C4-2B (cell line): ENCODE measurements at regions not wholly inside any gene's neighbourhood (a gene's known extent, or its start where the extent isn't known, plus 50 kb on each side); places are given as distances from the start of the nearest gene placed in this dataset.

Experiments
- H3K27ac ChIP-seq: fragments of 450-650 bp; 2 replicates; pipeline ENCODE4 v1.5.1; 2017
- CTCF ChIP-seq: fragments of 450-650 bp; conservative IDR thresholded peaks from 2 replicates; pipeline ENCODE4 v1.5.1; 2017; ENCODE audit warnings: mild to moderate bottlenecking
- ZFX ChIP-seq: fragments of 450-650 bp; IDR thresholded peaks from 2 replicates; pipeline ENCODE4 v1.6.1; 2017

- no peak for TF ChIP-seq CTCF
- TF ChIP-seq ZFX, result no peak
- no peak overlapping the region for H3K27ac ChIP-seq
Observed at GRCh38 chr7:42761486-42761885, 150.4 kb downstream of the C7orf25 start.

- no peak overlapping the region for H3K27ac ChIP-seq
- TF ChIP-seq CTCF, result no peak
- TF ChIP-seq ZFX, result no peak
Observed at GRCh38 chr7:42758124-42758523, 153.7 kb downstream of the C7orf25 start.

- TF ChIP-seq ZFX, result no peak
- no peak for TF ChIP-seq CTCF
- no peak overlapping the region for H3K27ac ChIP-seq
Observed at GRCh38 chr7:42756841-42757240, 155.0 kb downstream of the C7orf25 start.

- no peak overlapping the region for H3K27ac ChIP-seq
- no peak for TF ChIP-seq CTCF
- no peak for TF ChIP-seq ZFX
Observed at GRCh38 chr7:42753811-42754363, 158.0 kb downstream of the C7orf25 start.

- no peak overlapping the region for H3K27ac ChIP-seq
- TF ChIP-seq CTCF (no peak), ZFX (no peak)
Observed at GRCh38 chr7:42753367-42753766, 158.5 kb downstream of the C7orf25 start.

- TF ChIP-seq ZFX, result no peak
- no peak for TF ChIP-seq CTCF
- no peak overlapping the region for H3K27ac ChIP-seq
Observed at GRCh38 chr7:42750172-42750571, 161.7 kb downstream of the C7orf25 start.

GRCh38 chr7:42747044-42747443 lies 164.8 kb downstream of the C7orf25 start:
- no peak overlapping the region for H3K27ac ChIP-seq
- TF ChIP-seq CTCF (no peak), ZFX (no peak)
